Esophagus squamous epithelium (tissue), 5 donors: ENCODE measurements at regions not wholly inside any gene's neighbourhood (a gene's known extent, or its start where the extent isn't known, plus 50 kb on each side); places are given as distances from the start of the nearest gene placed in this dataset.
"Not testable (repeated sequence)": the region's sequence is repeated elsewhere in the genome, so short reads cannot be mapped to it uniquely, and the experiment has no call there.

Source experiments
- DNase-seq: peaks from one replicate; lab custom pipeline; 2025; lab: John Stamatoyannopoulos, UW
- H3K27ac ChIP-seq, 4 donors: fragments of 200-600 bp; sonication (generic); one replicate each; pipeline ENCODE4 v1.5.1; 2016 to 2019; ENCODE audit warnings: mild to moderate bottlenecking in 1 of 4
- H3K27me3 ChIP-seq, 4 donors: fragments of 200-600 bp; sonication (generic); 1 replicate in 3 of 4; 2 replicates in 1 of 4; pipeline versions ENCODE4 v1.5.1 to v1.6.0; 2017 to 2021; ENCODE audit warnings: antibody characterized with exemption in 1 of 4
- H3K36me3 ChIP-seq, 3 donors: fragments of 200-600 bp; sonication (generic); one replicate each; pipeline ENCODE4 v1.5.1; 2016 to 2019
- H3K4me1 ChIP-seq, 3 donors: fragments of 200-600 bp; sonication (generic); one replicate each; pipeline ENCODE4 v1.5.1; 2017 to 2019
- H3K4me3 ChIP-seq, 4 donors: fragments of 200-600 bp; sonication (generic); 1 replicate in 3 of 4; 2 replicates in 1 of 4; pipeline ENCODE4 v1.5.1; 2016 to 2019; ENCODE audit warnings: mild to moderate bottlenecking in 2 of 4, moderate library complexity in 1 of 4
- H3K9me3 ChIP-seq, 3 donors: fragments of 200-600 bp; sonication (generic); one replicate each; pipeline ENCODE4 v1.5.1; 2016 to 2019
- POLR2A ChIP-seq, 4 donors: fragments of 450-650 bp; IDR thresholded peaks; one replicate each; pipeline ENCODE4 v1.6.1; 2017; ENCODE audit warnings: antibody characterized with exemption in 4 of 4, mild to moderate bottlenecking in 4 of 4, moderate library complexity in 3 of 4
- WGBS, 2 donors: methylation state at CpG; one replicate each; pipeline ENCODE4 v1.1.5; 2018; 5-methylcytosine and 5-hydroxymethylcytosine counted together
- intact Hi-C: fragments of 100-400 bp; cut with DNase I; formaldehyde crosslinking; loops from one replicate; pipeline ENCODE4 v1.15.0; 2022
- TF ChIP-seq, protein P1 (sequence below), 6 experiments: fragments of 450-650 bp in 4 of 6; fragments of 200-600 bp in 2 of 6; sonication (generic) in 2 of 6; IDR thresholded peaks; one replicate each; pipeline ENCODE4 v1.5.1; 2016 to 2019; ENCODE audit warnings: antibody characterized with exemption in 6 of 6, mild to moderate bottlenecking in 4 of 6, moderate library complexity in 4 of 6
- donor health status: DM: yes; HTN: yes; CAD: no.

DNA sequence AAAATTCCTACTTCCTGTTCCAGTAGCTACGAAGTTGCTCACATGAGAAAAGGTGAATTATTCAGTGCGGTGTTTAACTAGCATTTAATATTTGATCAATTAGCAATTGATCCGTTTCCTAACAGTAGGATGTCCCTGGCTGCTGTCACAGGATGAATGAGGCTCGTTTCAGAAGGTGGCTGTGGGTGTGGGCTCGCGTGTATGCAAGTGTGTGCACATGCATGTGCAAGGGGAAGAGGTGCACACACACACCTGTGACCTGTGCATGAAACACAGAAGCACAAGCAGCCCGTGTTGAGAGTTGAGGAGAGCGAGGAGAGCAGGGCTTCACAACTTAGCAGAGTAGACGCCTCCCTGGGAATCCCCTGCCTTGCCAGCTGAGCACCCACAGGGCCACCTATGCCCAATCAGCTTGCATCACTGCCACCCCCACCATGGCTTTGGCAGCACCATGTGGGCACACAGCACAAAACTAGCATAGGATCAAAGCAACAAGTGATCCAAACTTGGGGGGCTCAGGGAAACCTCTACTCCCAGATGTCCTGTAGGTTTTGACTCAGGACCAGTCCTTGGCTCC, 107.2 kb downstream of the C5orf15 start:
- DNase-seq: no peak
- intact Hi-C loops: loop anchor here (10.0 kb wide), 1 partner anchor 436 kb away; no protein-coding TSS in a partner anchor

DNA sequence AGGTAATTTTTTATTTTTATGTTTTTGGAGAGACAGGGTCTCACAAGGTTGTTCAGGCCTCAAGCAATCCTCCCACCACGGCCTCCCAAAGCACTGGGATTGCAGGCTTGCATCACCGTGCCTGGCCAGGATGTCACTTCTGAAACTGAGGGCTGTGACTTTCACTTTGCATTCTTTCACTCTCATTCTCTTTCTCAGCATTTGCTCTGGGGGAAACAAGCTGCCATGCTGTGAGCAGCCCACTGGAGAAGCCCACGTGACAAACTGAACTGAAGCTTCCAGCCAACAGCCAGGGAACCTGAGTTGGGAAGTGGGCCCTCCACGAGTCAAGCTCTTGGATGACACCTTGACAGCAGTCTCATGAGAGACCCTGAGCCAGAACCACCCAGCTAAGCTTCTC, 109.4 kb downstream of the C5orf15 start:
- no peak for DNase-seq
- Histone ChIP-seq H3K36me3 (no peaks in the 10 kb centered on the region), H3K4me3 (no peak overlapping the region), H3K27me3 (peaks cover 0 to 5% (median 0%) of the 10 kb centered on the region in 4 donors), H3K27ac (no peak overlapping the region), H3K4me1 (peaks cover 0 to 11% (median 0%) of the 10 kb centered on the region in 3 donors), H3K9me3 (peaks cover 0 to 8% (median 4%) of the 10 kb centered on the region in 3 donors)
- no peak for TF ChIP-seq POLR2A (IDR thresholded peaks at IDR 0.05)
- TF ChIP-seq, protein P1, sequence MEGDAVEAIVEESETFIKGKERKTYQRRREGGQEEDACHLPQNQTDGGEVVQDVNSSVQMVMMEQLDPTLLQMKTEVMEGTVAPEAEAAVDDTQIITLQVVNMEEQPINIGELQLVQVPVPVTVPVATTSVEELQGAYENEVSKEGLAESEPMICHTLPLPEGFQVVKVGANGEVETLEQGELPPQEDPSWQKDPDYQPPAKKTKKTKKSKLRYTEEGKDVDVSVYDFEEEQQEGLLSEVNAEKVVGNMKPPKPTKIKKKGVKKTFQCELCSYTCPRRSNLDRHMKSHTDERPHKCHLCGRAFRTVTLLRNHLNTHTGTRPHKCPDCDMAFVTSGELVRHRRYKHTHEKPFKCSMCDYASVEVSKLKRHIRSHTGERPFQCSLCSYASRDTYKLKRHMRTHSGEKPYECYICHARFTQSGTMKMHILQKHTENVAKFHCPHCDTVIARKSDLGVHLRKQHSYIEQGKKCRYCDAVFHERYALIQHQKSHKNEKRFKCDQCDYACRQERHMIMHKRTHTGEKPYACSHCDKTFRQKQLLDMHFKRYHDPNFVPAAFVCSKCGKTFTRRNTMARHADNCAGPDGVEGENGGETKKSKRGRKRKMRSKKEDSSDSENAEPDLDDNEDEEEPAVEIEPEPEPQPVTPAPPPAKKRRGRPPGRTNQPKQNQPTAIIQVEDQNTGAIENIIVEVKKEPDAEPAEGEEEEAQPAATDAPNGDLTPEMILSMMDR (IDR thresholded peaks at IDR 0.05): no peak
- intact Hi-C loops: no loop called here
- 55 to 59% methylated on average over 4 of the region's 4 CpGs for WGBS, 2 donors

More for the DNA sequence above, 107.2 kb downstream of the C5orf15 start:
- Histone ChIP-seq H3K4me1 (peaks cover 0 to 11% (median 0%) of the 10 kb centered on the region in 3 donors), H3K9me3 (peaks cover 0 to 8% (median 4%) of the 10 kb centered on the region in 3 donors), H3K4me3 (no peak overlapping the region), H3K36me3 (no peaks in the 10 kb centered on the region), H3K27ac (no peak overlapping the region), H3K27me3 (no peaks in the 10 kb centered on the region)
- TF ChIP-seq, protein P1 (IDR thresholded peaks at IDR 0.05): no peak
- no peak for TF ChIP-seq POLR2A (IDR thresholded peaks at IDR 0.05)
- WGBS, 2 donors: 66 to 69% methylated on average over 8 of the region's 9 CpGs

GRCh38 chr5:133857595-133858313, 110.7 kb downstream of the C5orf15 start:
- H3K27ac ChIP-seq, H3K27me3 ChIP-seq, H3K36me3 ChIP-seq, intact Hi-C loops, DNase-seq, H3K4me3 ChIP-seq, H3K9me3 ChIP-seq: not testable (repeated sequence)
- H3K4me1 ChIP-seq: peaks cover 0 to 11% (median 0%) of the 10 kb centered on the region in 3 donors
- WGBS, 2 donors: 68 to 96% methylated on average over 5 to 7 of the region's 44 CpGs

GRCh38 chr5:133854554-133854953, 113.9 kb downstream of the C5orf15 start:
- DNase-seq: no peak
- H3K27me3 ChIP-seq: peaks cover 0 to 22% (median 0%) of the 10 kb centered on the region in 4 donors
- WGBS, 2 donors: 79 to 97% methylated on average over 7 to 8 of the region's 8 CpGs
- intact Hi-C loops: no loop called here
- H3K27ac ChIP-seq: no peak overlapping the region
- peaks cover 0 to 9% (median 4%) of the 10 kb centered on the region in 3 donors for H3K4me1 ChIP-seq
- TF ChIP-seq, protein P1 (IDR thresholded peaks at IDR 0.05): no peak
- no peaks in the 10 kb centered on the region for H3K36me3 ChIP-seq
- H3K4me3 ChIP-seq: no peak overlapping the region
- H3K9me3 ChIP-seq: peaks cover 0 to 8% (median 4%) of the 10 kb centered on the region in 3 donors

DNA sequence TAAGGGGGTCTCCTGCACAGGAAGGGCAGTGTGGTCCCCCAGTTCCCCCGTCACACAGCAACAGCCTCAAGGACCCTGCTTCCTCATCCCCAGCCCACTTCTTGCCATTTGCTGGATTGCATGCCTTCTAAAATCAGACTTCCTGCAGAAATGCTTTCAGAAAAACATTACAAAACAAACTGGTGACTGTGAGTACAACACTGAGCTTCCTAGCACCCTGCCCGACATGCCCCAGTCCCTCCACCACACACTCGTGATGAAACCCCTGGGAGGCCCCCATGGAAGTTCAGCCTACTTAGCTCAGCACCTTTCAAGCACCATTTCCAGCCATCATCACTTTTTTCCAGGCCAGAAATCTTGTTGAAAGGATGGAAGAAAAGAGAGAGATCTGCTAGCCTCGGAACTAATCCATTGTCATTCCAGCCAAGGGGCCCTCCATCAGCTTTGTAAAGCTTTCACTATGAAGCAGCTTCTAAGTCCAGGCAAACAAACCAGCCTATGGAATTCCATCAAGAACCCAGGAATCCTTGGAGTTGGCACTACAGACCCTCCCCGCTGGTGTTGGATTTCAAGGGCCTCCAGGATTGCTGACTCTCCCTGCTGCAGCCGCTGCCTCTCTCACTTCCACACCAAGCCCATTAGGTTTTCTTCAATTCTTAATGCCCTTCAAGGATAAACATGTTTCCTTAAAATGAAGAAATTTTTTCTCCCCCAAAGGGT, 114.6 kb downstream of the C5orf15 start:
- Histone ChIP-seq H3K4me1 (peaks cover 0 to 9% (median 4%) of the 10 kb centered on the region in 3 donors), H3K27ac (no peak overlapping the region), H3K27me3 (peaks cover 0 to 22% (median 0%) of the 10 kb centered on the region in 4 donors), H3K9me3 (peaks cover 0 to 8% (median 4%) of the 10 kb centered on the region in 3 donors), H3K4me3 (no peak overlapping the region), H3K36me3 (no peaks in the 10 kb centered on the region)
- no peak for TF ChIP-seq POLR2A (IDR thresholded peaks at IDR 0.05)
- TF ChIP-seq, protein P1 (IDR thresholded peaks at IDR 0.05): no peak
- WGBS, 2 donors: 65 to 66% methylated on average over 6 of the region's 6 CpGs
- intact Hi-C loops: no loop called here
- DNase-seq: no peak
